ENCODE measurements at regions not wholly inside any gene's neighbourhood (a gene's known extent, or its start where the extent isn't known, plus 50 kb on each side); places are given as distances from the start of the nearest gene placed in this dataset.
A peak's percentile ranks its signal among the peaks of the same experiment; 100 is the strongest.
"Not testable (repeated sequence)": the region's sequence is repeated elsewhere in the genome, so short reads cannot be mapped to it uniquely, and the experiment has no call there.

DNA sequence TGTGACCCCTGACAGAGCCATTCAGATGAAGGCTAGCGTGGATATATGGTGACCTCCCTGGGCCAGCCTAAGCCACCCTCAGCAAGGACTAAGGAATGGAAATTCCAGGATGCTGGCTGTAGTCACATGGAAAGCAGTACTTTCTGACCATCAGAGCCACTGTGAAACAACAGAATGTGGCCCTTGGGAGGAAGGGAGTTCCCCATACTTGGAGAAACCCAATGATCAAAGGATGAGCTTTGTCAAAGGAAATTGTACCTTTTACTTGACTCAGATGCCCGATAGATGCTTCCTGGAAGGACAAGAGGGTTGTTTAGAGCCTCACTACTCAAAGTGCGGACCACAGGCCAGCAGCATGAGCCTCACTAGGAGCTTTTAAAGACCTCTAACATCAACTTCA, 484.5 kb upstream of the PROK2 start:
- no peak for DNase-seq

DNA sequence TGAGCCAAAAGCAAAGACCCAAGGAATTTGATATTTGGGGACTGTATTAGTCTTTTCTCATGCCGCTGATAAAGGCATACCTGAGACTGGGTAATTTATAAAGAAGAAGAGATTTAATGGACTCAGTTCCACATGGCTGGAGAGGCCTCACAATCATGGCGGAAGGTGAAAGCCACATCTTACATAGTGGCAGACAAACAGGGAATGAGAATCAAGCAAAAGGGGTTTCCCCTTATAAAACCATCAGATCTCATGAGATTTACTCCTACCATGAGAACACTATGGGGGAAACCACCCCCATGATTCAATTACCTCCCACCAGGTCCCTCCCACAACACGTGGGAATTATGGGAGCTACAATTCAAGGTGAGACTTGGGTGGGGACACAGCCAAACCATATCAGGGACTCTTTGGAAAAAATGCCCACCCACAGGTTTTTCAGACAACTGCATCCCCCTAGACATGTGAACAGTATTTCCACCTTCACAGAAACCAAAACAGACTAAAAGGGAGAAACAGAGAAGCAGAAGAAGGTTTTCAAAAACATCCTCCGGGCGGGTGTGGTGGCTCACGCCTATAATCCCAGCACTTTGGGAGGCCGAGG, 482.1 kb upstream of the PROK2 start:
- DNase-seq = not testable (repeated sequence)

DNA sequence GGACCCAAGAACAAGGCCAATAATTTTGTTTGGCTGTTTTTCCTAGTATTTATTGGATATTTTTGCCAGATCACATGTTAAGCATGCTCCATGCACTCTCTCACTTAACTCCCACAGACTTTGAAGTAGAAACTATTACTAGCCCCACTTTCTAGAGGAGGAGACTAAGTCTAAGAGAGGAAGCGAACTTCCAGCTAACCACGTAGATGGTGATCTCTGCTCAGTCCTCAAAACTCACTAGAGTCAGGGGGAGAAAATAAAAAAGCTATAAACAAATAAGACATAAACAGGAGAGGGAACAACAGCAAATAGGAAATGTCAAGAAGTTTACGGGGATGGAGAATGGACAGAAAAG, 481.0 kb upstream of the PROK2 start:
- DNase-seq = no peak

DNA sequence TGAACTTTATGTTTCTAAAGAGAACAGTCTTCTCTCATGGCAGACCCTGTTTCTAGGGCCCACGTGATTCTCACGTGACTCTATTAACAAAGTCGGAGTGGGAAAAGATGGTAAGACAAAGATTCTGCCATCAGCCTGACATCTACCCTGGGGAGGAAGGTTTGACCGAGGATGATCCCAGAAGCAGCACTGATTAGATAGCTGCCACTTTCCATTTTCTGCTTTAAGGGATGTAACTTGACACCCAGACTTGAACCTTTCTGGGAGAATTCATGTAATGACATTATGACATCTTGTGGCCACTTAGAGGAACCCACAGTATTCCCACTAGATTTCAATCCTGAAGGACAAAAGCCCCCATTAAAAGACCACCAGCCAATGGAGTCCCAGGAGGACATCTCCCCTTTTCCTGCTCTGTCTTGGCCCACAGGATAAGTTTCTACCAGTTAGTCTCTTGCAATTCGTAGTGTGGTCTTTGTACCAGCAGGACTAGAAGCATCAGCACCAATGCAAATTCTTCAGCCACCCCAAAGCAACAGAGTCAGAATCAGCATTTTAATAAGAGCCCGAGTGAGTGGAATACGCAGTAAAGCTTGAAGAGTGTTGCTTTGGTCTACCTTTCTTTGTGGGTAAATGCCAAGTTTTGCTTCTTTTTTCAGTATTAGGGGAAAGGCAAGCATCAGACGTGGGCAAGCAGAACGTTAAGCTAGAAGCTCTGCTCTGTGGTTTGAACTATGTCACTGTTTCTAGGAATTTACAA, 480.5 kb upstream of the PROK2 start:
- no peak for DNase-seq

DNA sequence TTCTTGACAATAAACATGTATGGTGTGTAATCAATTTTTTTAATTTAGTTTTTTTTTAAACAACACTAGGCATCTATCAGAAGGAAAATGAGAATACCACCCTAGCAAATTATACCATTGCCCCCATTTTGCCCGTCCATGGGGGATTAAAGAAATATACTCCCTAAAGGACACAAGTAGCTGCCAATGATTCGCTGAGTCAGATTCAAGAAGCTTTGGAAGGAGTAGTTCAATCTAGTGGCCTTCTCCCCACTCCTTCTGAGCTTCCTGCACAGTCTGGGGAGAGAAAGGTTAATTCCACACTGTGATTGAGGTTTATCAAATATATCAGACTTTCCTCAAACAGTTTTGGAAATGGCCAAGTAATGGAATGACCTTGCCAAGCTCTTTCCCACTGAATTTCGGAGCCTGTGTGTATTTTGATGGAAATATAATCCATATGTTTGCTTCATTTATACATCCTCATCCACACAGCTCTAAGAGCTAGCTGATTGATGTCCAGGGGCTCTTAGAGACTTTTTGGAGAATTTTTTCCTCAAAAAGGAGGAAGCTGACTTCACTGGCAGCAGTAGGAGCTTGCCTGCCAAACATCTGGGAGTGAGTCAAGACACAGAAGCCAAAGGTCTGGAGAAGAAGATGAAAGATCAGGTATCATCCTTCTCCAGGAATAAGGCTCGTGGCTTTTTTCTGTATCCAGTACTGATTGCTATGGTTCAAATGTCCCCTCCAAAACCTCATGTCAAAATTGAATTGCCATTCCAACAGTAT, 478.5 kb upstream of the PROK2 start:
- DNase-seq = no peak

DNA sequence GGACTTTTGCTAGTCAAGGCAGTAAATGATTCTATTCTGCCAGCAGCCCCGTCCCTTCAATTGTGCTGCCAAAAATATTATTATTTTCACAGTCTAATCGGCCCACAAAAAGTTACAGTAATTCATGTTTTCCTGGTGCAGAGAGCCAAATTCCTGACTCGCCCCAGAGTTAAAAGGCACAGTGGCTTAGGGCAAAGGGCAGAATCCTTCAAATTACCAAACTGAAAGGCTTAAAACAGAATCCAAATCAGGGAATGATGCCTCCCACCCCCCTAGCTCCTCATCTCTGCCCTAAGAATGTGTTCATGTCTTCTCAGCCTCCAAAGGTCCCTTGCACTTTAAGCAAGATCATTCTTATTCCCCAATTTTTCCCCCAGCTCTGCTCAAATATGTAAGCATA, 477.8 kb upstream of the PROK2 start:
- no peak for DNase-seq

DNA sequence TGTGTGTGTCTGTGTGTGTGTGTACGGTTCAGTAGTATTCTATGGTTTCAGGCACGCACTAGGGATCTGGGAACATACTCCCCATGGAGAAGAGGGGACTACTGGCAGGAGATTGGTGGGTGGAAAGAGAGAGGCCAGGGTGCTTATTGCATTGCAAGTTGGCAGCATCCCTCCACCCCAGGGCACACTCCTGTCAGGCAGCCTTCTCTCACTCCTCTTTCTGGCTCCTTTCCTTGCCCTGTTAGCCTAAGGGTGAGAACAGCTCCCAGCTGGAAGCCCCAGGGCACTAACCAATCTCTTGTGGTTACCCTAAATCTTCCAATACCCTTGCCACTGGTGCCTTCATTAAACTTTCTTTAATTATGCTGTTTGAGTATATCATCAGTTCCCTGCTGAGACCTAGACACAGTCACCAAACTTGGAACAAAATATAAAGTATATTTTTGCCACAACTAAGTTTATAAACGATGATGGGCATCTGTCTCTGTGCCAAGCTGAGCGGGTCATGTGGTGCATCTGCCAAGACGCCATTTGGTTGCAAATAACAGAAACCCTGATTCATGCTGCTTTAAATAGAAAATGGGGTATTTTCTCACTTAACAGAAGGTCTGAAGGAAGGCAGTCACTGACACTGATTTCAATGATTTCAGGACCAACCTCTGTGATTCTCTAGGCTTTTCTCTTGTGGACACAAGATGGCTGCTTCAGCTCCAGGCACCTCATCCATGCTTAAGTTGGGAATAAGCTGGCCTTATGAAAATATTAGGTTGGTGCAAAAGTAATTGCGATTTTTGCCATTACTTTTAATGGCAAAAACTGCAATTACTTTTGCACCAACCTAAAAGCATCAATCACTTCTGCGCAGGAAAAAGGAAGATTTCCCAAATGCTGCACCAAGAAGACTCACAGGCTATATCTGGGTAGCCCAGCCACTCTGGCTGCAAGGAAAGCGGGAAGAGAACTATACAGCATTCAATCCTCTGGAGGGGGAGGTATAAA, 476.9 kb upstream of the PROK2 start:
- DNase-seq = no peak

DNA sequence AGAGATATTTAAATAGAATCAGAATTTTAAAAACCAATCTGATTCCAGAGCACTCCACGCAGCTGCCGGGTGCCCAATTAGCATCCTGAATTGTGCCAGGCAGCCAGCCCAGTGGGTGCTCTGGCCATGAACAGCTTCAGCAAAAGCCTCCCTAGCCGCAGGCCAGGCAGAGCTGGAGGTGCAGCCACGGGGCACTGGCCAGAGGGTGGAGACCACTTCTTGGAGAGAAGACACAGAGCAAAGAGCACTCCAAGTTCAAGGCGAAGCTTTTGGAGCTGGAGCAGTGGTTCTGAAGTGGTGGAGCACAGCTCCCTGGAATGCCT, 475.6 kb upstream of the PROK2 start:
- no peak for DNase-seq

DNA sequence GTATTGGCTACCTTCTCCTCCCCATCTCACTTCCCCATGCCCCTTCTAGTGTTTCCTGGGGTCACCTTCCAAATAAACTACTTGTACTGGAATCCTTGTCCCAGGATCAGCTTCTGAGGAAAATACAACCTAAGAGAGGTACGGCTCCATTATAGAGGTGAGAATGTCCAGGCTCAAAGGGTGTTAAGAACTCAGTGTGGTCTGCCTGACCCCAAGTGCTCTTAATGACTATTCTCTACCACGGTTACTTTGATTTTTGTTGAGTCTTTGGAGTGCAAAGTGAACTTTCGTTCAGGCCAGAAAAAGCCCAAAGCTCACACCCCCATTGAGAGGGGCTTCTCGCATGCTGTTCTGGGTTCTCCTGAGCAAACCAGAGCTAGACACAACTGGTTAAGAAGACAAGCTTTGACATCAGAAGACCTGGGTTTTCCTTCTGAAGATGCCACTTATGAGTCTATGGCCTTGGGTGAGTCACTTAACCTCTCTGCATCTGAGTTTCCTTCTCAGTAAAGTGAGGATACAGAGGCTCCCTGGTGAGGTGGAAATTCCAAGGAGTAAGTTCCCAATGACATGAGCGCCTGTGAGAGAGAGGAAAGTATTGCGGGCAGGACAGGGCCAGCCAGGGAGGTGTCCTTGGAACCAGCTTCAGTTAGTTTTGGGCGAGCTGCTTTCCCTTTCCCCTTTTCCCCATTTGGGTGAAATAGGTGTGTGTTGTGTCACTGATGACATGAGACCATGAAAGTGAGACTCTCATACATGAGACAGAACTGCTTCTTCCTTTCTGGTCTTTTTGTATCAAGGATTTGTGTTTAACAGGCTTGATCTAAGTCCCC, 475.0 kb upstream of the PROK2 start:
- DNase-seq = peak; percentile 14 to 23

DNA sequence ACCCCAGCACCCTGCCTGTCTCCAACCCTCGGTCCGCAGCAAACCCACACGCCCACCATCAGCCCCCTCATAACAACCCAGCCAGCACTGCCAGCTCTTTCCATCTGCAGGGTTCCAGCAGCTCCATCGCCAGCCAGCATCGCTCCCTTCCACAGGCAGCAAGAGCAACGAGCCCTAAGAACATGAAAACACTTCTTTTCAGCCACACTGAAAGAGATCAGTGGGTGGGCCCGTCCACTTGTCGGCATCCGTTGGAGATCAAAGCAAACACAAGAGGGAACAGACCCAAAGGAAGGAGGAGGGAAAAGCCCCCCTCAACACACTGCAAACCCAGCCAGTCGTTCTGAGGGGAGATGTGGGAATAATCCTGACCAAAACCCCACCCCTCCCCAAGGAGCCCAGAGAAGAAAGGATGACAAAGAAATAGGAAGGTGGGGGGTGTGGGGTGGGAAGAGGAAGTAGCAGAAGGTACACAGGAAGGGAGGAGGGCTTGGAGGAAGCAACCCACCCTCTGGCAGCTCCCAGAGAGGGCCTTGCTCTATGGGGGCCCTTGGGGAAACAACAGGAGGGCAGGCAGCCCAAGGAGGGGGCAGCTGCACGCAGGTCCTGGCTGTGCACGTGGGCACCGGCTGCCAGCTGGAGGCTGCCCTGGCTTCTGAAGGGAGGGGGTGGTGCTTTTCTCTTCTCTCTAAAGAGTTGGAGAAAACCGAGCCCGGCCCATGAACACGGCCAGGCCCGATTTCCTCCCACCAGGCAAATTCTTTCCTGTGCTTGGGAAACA, 473.6 kb upstream of the PROK2 start:
- no peak for DNase-seq

DNA sequence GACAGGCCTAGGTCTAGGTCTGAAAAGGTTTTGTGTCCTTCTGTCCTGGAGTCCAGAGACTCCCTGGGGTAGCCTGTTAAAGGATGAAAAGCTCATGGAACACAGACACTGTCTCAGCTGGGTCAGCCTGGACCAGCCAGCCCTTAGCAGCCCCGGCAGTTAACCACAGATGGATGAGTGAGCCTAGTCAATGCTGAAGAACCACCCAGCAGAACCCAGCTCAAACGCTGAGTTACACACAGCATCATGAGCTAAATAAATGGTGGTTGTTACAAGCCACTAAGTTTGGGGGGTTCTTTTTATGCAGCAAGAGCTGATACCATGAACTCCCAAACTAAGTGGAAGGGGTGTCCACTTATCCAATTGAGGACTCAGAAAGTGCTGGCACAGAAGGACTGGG, 472.8 kb upstream of the PROK2 start:
- no peak for DNase-seq

DNA sequence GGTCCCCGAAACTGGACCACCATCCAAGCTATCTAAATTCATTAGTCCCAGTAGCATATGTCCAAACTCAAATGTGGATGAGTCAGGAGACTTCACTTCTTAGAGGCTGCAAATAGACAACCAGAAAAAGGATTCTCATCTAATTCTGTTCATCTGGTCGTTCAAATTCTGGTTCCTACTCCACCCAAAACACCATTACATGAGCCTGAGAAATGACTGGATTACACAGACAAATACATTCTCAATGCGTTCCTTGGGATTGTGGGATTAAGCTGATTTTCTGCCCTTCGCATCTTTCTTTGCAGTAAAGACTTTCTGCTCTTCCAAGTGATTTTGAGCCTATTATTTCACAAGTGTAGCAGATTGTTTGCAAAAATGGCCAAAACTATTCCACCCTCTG, 472.3 kb upstream of the PROK2 start:
- no peak for DNase-seq

DNA sequence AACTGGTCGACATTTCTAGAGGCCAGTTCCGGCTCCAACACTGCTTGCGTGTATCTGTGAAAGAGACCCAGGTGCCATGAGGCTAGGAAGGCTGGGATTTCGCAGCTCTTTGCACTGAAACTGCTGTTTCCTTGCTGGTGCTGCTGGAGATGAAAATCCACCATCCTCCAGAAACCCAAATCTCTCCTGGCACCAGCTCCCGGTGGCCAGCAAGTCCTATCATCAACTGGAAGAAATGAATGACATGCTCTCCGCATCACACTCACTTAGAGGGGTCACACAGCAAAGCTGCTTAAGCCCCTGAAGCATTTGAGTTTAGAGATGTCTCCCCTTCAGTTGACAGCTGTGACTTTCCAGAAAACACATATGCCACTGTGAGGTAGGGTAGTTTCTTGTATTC, 471.8 kb upstream of the PROK2 start:
- no peak for DNase-seq

DNA sequence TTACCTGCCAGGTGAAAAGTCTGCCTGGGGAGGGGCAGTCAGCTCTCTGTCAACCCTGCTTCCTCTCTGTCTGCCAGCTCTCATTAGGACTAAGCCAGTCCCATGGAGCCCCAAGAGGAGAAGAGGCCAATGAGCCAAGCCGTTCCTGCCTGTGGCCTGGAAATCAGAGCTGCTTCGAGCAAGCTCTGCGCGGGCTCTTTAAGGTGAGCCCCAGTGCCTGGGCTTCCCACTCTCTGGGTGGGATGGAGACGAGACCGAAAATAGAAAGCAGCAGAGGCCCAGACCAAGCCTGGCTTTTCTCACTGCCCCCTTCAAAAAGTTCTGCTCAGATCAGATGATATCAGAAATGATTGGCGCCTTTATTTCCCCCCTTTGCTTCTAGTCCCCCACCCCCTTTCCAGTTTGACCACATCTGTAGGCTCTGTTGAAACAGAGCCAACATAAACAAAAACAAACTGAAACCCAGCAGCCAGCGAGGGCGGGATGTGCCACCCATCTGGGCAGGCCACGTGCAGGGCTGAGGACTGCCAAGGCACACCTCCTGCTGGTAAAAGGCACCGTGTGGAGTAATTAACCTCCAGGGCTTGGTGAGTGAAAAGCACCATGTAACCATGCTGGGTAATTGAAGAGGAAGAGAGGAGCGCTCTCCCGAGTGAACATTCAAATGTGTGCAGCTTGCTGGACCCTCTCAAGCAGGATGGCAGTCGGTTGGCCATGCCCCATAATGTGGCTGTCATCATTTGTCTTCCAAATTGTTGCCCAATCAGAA, 471.0 kb upstream of the PROK2 start:
- DNase-seq = no peak

DNA sequence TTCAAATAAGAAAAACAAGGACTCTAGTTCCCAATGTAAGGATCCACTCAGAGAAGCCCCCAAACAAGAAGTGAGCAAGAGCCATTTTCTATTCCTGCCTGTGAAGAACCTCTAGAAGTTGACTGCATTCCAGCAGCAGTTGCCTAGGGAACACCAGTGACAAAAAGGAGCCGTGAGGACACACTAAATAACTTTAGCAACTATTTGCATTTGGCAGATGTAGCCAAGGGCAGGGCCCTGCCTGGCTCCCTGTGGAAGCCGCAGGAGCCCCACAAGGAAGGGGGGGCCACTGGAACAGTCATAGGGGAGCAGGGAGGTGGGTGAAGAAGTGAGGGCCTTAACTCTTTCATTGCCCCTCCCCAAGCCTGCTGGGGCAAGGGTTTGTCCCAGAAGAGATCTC, 470.2 kb upstream of the PROK2 start:
- no peak for DNase-seq

DNA sequence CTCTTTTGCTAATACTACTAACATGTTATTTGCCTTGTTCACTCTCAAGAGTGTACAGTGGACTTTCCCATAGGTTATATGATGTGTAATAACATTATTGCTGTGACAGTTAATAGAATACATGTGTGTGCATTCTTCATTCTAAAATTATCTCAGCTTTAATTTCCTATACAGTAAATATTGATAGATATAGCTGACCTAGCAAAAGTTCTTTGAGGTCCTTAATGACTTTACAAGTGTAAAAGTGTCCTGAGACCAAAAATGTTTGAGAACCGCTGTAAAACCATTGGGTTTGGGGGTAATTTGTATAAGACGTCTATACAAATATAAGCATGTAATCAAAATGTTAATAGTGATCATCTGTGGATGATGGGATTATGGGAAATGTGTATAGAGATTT, 469.5 kb upstream of the PROK2 start:
- DNase-seq = no peak

DNA sequence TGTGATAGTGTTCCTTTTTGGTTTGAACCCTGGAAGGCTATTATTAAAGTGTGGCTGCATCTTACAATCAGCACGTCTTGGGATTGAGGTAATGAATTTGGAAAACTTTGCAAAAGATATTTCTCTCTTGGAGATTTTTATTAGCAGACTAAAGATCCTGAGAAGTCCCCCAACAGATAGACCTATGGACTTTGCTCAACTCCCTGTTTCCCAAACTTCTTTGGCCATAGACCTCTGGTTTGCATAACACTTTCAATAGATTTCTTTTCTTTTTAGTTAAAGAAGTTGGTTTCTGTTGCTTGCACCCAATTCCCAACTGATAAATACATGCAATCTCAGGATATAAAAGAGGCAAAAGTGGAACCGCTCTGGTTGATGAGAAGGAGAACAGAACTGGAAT, 465.8 kb upstream of the PROK2 start:
- no peak for DNase-seq

DNA sequence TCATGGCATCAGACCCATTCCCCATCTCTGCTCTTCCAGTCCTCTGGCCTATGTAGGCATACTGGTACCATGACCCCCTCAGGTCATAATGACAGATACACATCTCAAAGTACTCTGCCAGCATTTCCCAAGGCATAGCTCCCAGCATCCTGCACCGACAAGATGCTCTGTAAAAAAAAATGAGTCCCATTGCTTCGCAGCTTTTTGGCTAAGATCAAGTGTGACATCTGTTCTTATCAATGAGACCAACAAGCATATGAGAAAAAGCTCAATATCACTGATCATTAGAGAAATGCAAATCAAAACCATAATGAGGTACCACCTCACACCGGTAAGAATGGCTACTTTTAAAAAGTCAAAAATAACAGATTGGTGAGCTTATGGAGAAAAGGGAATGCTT, 463.9 kb upstream of the PROK2 start:
- DNase-seq = no peak

DNA sequence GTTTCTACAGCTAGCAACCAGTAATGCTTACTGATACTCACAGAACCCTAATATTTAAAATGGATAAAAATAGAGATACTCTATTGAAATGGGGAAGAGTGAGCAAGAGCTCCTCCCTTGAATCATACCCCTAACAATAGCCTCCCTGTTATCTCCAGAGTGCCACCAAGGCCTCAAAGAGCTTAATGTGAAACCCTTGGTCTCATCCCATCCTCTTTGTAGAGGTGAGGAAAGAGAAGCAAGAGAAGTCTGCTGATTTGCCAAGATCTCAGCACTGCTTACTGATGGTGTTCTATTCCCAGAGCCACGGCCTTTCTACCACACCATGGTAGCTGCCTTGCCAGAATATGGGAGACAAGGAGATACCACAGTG, 463.4 kb upstream of the PROK2 start:
- DNase-seq = no peak

DNA sequence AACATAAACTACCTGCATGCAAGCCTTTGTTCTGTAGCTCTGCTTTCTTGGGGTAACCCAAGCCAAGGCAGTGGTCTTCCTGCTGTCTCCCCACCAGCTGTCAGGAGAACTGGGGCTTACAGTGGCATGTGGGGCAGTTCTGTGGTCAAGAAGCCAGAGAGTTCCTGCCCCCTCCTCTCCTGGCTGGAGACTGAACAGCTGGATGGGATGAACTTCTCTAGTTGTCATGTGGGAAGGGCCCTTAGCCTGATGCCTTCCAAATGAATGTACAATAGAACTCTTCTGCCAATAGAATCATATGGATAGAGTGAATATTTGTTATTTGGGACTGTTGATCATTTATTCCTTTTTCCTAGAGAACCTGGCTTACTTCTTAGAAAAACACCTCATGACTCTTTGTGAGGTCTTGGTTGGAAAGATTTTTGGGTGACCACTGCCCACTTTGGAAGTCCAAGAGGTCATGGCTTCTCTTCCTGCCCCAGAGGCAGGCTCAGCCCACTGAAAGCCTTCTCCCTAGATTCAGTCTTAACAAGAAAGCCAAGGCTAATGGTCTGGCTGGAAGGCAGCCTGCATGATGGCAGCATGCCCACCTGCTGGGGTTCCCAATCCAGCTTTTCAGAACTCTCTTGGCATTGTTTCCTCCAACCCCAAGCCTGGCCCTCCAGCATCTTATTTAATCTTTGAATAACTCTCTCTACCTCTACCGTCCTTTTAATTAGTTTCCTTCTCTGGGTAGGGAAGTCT, 462.9 kb upstream of the PROK2 start:
- DNase-seq = no peak
